ENCODE measurements at regions not wholly inside any gene's neighbourhood (a gene's known extent, or its start where the extent isn't known, plus 50 kb on each side); places are given as distances from the start of the nearest gene placed in this dataset.

- no peak for TF ChIP-seq CTCF (IDR thresholded peaks at IDR 0.05)
- H3K27ac ChIP-seq, result no peak overlapping the region
- H3K9me3 ChIP-seq, result no peaks in the 10 kb centered on the region
- intact Hi-C loops (cut with DNase I), result no loop called here
- H3K4me1 ChIP-seq, result no peaks in the 10 kb centered on the region
- no peak overlapping the region for H3K4me3 ChIP-seq
- DNase-seq, result no peak
- H3K36me3 ChIP-seq, result no peaks in the 10 kb centered on the region
- ATAC-seq, result peak; percentile 41
- H3K27me3 ChIP-seq, result no peaks in the 10 kb centered on the region
Measured at GRCh38 chr4:171714791-171715454, 98.3 kb upstream of the GALNTL6 start.

DNA sequence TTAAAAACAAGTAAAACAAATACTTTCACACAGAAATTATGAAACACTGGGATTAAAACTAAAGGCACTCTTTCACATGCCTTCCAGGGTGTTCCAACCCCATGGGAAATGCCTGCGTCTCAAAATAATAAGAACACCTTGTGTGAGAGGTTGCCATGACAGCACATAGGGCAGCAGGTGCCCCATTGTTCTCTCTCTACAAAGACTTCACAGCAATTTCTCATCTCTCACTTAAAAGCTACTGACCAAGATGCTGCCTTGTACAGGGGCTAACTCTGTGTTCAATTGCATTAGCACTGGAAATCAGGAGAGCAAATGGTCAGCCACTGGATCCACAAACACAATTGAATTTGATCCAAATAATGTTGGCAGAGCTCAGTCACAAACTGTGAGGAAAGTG is 102.5 kb upstream of the GALNTL6 start:
- Histone ChIP-seq H3K9me3 (no peaks in the 10 kb centered on the region), H3K27ac (no peak overlapping the region), H3K4me1 (no peaks in the 10 kb centered on the region), H3K36me3 (no peaks in the 10 kb centered on the region), H3K27me3 (no peaks in the 10 kb centered on the region), H3K4me3 (no peak overlapping the region)
- no peak for DNase-seq
- intact Hi-C loops (cut with DNase I), result no loop called here
- no peak for ATAC-seq
- no peak for TF ChIP-seq CTCF (IDR thresholded peaks at IDR 0.05)

- DNase-seq, result no peak
- Histone ChIP-seq H3K27ac (no peak overlapping the region), H3K4me3 (no peak overlapping the region), H3K27me3 (no peaks in the 10 kb centered on the region), H3K9me3 (no peaks in the 10 kb centered on the region), H3K36me3 (no peaks in the 10 kb centered on the region), H3K4me1 (no peaks in the 10 kb centered on the region)
- ATAC-seq, result no peak
- intact Hi-C loops (cut with DNase I), result no loop called here
- TF ChIP-seq CTCF (IDR thresholded peaks at IDR 0.05), result no peak
Measured at GRCh38 chr4:171676555-171677215, 136.5 kb upstream of the GALNTL6 start.

DNA sequence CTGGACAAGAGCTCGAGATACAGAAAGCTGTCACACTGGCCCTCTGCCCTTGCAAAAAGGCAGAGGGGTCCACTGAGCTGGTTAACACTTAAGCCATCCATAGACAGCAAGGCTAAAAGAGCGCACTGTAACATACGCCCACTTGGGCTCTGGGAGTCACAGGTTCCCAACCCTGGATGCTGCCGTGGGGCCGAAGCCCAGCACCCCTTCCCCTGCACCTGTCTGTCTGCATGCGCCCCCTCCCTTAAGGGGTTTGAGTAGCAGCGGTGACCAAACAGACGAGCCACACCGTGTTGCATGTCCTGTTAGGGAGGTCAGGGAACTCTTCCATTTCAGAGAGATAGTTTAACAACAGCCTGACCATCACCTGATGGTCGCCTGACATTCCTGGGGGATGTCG is 138.4 kb upstream of the GALNTL6 start:
- Histone ChIP-seq H3K9me3 (no peaks in the 10 kb centered on the region), H3K27ac (no peak overlapping the region), H3K4me1 (no peaks in the 10 kb centered on the region), H3K27me3 (no peaks in the 10 kb centered on the region), H3K4me3 (no peak overlapping the region), H3K36me3 (no peaks in the 10 kb centered on the region)
- peak; percentile 17 for ATAC-seq
- TF ChIP-seq CTCF (IDR thresholded peaks at IDR 0.05), result no peak
- DNase-seq, result no peak
- intact Hi-C loops (cut with DNase I), result no loop called here

DNA sequence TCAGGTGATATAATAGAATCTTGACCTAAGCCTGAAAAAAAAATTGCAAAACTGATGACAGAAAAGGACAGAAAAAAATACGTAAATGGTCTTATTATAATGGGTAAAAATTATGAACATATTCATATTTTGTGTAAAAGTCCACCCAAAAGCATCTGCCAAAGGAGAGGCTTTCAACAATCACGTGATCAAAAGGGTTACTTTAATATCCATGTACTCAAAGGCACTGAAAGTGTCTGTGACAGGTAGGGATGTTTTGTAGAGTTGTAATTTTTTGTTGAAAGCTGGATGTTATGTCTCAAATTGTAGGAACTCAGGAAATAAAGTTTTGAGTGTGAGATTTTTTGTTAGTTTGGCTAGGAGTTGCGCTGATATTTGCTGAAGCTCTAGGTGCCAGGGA is 144.8 kb upstream of the GALNTL6 start:
- ATAC-seq (no peak), DNase-seq (no peak)
- Histone ChIP-seq H3K4me1 (no peaks in the 10 kb centered on the region), H3K4me3 (no peak overlapping the region), H3K27ac (no peak overlapping the region), H3K36me3 (no peaks in the 10 kb centered on the region), H3K27me3 (no peaks in the 10 kb centered on the region), H3K9me3 (no peaks in the 10 kb centered on the region)
- intact Hi-C loops (cut with DNase I), result no loop called here
- TF ChIP-seq CTCF (IDR thresholded peaks at IDR 0.05), result no peak
